Stomach smooth muscle (tissue), 2 donors: ENCODE measurements at regions not wholly inside any gene's neighbourhood (a gene's known extent, or its start where the extent isn't known, plus 50 kb on each side); places are given as distances from the start of the nearest gene placed in this dataset.
"Not testable (repeated sequence)": the region's sequence is repeated elsewhere in the genome, so short reads cannot be mapped to it uniquely, and the experiment has no call there.

Source experiments
- H3K27ac ChIP-seq: one replicate; pipeline ENCODE4 v1.7.0; 2013; ENCODE audit warnings: mild to moderate bottlenecking, low read length, inconsistent platforms
- H3K27me3 ChIP-seq, 2 donors: one replicate each; pipeline ENCODE4 v1.7.0; 2013; ENCODE audit warnings: low read length in 2 of 2; ENCODE audit not compliant: insufficient read depth in 2 of 2, control insufficient read depth in 1 of 2
- H3K36me3 ChIP-seq, 2 donors: one replicate each; pipeline ENCODE4 v1.7.0; 2013; ENCODE audit warnings: low read length in 2 of 2; ENCODE audit not compliant: control insufficient read depth in 2 of 2, insufficient read depth in 2 of 2
- H3K4me1 ChIP-seq: one replicate; pipeline ENCODE4 v1.7.0; 2013; ENCODE audit warnings: low read length; ENCODE audit not compliant: control insufficient read depth, insufficient read depth
- H3K4me3 ChIP-seq, 2 donors: one replicate each; pipeline ENCODE4 v1.7.0; 2013; ENCODE audit warnings: low read length in 2 of 2
- H3K9ac ChIP-seq, 2 donors: one replicate each; pipeline ENCODE4 v1.7.0; 2013; ENCODE audit warnings: low read length in 2 of 2, mild to moderate bottlenecking in 1 of 2
- H3K9me3 ChIP-seq, 2 donors: one replicate each; pipeline ENCODE4 v1.7.0; 2013; ENCODE audit warnings: low read length in 2 of 2; ENCODE audit not compliant: control insufficient read depth in 2 of 2
- donor health status: healthy.
- donor health status: Pancreatic carcinoma.

GRCh38 chr1:120357046-120357445, 57.8 kb upstream of the NBPF8 start:
- not testable (repeated sequence) for H3K9ac ChIP-seq, H3K27ac ChIP-seq, H3K9me3 ChIP-seq, H3K4me1 ChIP-seq, H3K27me3 ChIP-seq, H3K36me3 ChIP-seq, H3K4me3 ChIP-seq

- H3K4me3 ChIP-seq, H3K36me3 ChIP-seq, H3K27ac ChIP-seq: not testable (repeated sequence)
These were observed 58.7 kb upstream of the NBPF8 start for GRCh38 chr1:120356170-120356569.

GRCh38 chr1:120354618-120355184, 60.1 kb upstream of the NBPF8 start:
- peak overlapping the region; percentile 76 for H3K27ac ChIP-seq
- H3K36me3 ChIP-seq, H3K4me1 ChIP-seq, H3K9me3 ChIP-seq, H3K27me3 ChIP-seq: not testable (repeated sequence)
- H3K9ac ChIP-seq, result peak overlapping the region in 1 of 2 donors; percentile 51
- peak overlapping the region in 1 of 2 donors; percentile 54 for H3K4me3 ChIP-seq

More at GRCh38 chr1:120356170-120356569, 58.7 kb upstream of the NBPF8 start:
- H3K9me3 ChIP-seq, H3K4me1 ChIP-seq, H3K9ac ChIP-seq, H3K27me3 ChIP-seq: not testable (repeated sequence)

- not testable (repeated sequence) for H3K9ac ChIP-seq, H3K4me1 ChIP-seq, H3K9me3 ChIP-seq, H3K36me3 ChIP-seq, H3K27me3 ChIP-seq
- Histone ChIP-seq H3K4me3 (peak overlapping the region in 1 of 2 donors; percentile 55), H3K27ac (peak overlapping the region; percentile 64)
These were observed 72.4 kb upstream of the NBPF8 start for GRCh38 chr1:120342231-120343073.

GRCh38 chr1:120341756-120342155, 73.1 kb upstream of the NBPF8 start:
- H3K36me3 ChIP-seq, H3K27me3 ChIP-seq, H3K4me1 ChIP-seq, H3K9me3 ChIP-seq: not testable (repeated sequence)
- Histone ChIP-seq H3K4me3 (peak overlapping the region; percentile 31 to 71), H3K27ac (peak overlapping the region; percentile 64), H3K9ac (peak overlapping the region in 1 of 2 donors; percentile 51)

- H3K9ac ChIP-seq, H3K4me1 ChIP-seq, H3K36me3 ChIP-seq, H3K9me3 ChIP-seq, H3K27me3 ChIP-seq: not testable (repeated sequence)
- peak overlapping the region in 1 of 2 donors; percentile 71 for H3K4me3 ChIP-seq
- H3K27ac ChIP-seq, result peak overlapping the region; percentile 64
These were observed 73.7 kb upstream of the NBPF8 start for GRCh38 chr1:120340838-120341751.

- H3K9me3 ChIP-seq, result not testable (repeated sequence)
These were observed 99.1 kb upstream of the NBPF8 start for GRCh38 chr1:120315738-120316137.

GRCh38 chr1:120311930-120312329, 102.9 kb upstream of the NBPF8 start:
- not testable (repeated sequence) for H3K9ac ChIP-seq, H3K4me1 ChIP-seq, H3K9me3 ChIP-seq, H3K27ac ChIP-seq, H3K4me3 ChIP-seq, H3K27me3 ChIP-seq, H3K36me3 ChIP-seq

More at GRCh38 chr1:120315738-120316137, 99.1 kb upstream of the NBPF8 start:
- H3K27me3 ChIP-seq, H3K27ac ChIP-seq, H3K4me1 ChIP-seq, H3K4me3 ChIP-seq, H3K9ac ChIP-seq, H3K36me3 ChIP-seq: not testable (repeated sequence)

- not testable (repeated sequence) for H3K27me3 ChIP-seq, H3K4me3 ChIP-seq, H3K36me3 ChIP-seq, H3K9ac ChIP-seq, H3K4me1 ChIP-seq, H3K27ac ChIP-seq, H3K9me3 ChIP-seq
These were observed 105.8 kb upstream of the NBPF8 start for GRCh38 chr1:120308940-120309578.

- not testable (repeated sequence) for H3K4me3 ChIP-seq, H3K36me3 ChIP-seq, H3K4me1 ChIP-seq, H3K9ac ChIP-seq, H3K9me3 ChIP-seq, H3K27me3 ChIP-seq, H3K27ac ChIP-seq
These were observed 109.8 kb upstream of the NBPF8 start for GRCh38 chr1:120305046-120305445.
